GM12878 (cell line): ENCODE measurements at regions not wholly inside any gene's neighbourhood (a gene's known extent, or its start where the extent isn't known, plus 50 kb on each side); places are given as distances from the start of the nearest gene placed in this dataset.

ENCODE experiments used
- ATAC-seq: fragments of 200-7000 bp; cut with Tn5 transposase; 3 replicates; pipeline ENCODE4 v1.9.1; 2020; ENCODE audit warnings: mild to moderate bottlenecking, moderate library complexity
- BruUV-seq: library from RNA; stranded (reverse); fragments of 400-500 nt; replicated peaks from 2 replicates; lab custom pipeline; 2021; lab: Mats Ljungman, UMichigan
- CTCF ChIA-PET: fragments of 300-600 bp; sonication (Branson Sonifier 250); formaldehyde crosslinking; extraction: SDS; loops from one replicate; lab custom pipeline; 2021; ENCODE audit warnings: inconsistent platforms; lab: Yijun Ruan, JAX
- POLR2A ChIA-PET: fragments of 350-600 bp; formaldehyde crosslinking; extraction: SDS; loops from one replicate; lab custom pipeline; 2021; ENCODE audit warnings: inconsistent platforms; lab: Charles Lee
- RAD21 ChIA-PET: fragments of 300-600 bp; sonication (Branson Sonifier 250); formaldehyde crosslinking; loops from one replicate; lab custom pipeline; 2023; ENCODE audit warnings: antibody characterized with exemption; ENCODE audit not compliant: unreplicated experiment; lab: Charles Lee
- SMC1A ChIA-PET: fragments of 300-600 bp; sonication (Branson Sonifier 250); formaldehyde crosslinking; loops from one replicate; lab custom pipeline; 2023; ENCODE audit not compliant: unreplicated experiment, uncharacterized antibody; lab: Charles Lee
- DNase-seq: peaks from one replicate; pipeline ENCODE4 v3.0.0-alpha.2; 2011; ENCODE audit warnings: low read depth, low spot score
- FAIRE-seq: peaks from 3 replicates; lab custom pipeline; 2011; peaks lifted over from hg19 to GRCh38; lab: Jason Lieb, UNC
- H2AFZ ChIP-seq: 2 replicates; pipeline ENCODE4 v1.6.0; 2011; ENCODE audit warnings: low read depth, low read length, control low read depth; ENCODE audit not compliant: control insufficient read depth
- H3K27ac ChIP-seq: 2 replicates; pipeline ENCODE4 v1.5.1; 2011; ENCODE audit warnings: control low read depth; ENCODE audit not compliant: control insufficient read depth, insufficient read depth
- H3K27me3 ChIP-seq, 2 experiments: replicated peaks in 1 of 2; 2 replicates each; pipeline versions ENCODE4 v1.6.0 to v1.6.1; 2011; ENCODE audit warnings: low read length in 1 of 2; ENCODE audit not compliant: control insufficient read depth in 2 of 2, insufficient read depth in 2 of 2
- H3K36me3 ChIP-seq, 2 experiments: 2 replicates each; pipeline ENCODE4 v1.5.1; 2011; ENCODE audit warnings: low read length in 1 of 2; ENCODE audit not compliant: control insufficient read depth in 2 of 2, insufficient read depth in 2 of 2
- H3K4me1 ChIP-seq: 2 replicates; pipeline ENCODE4 v1.6.1; 2011; ENCODE audit warnings: mild to moderate bottlenecking, low read length, moderate library complexity, mixed read lengths; ENCODE audit not compliant: control insufficient read depth, insufficient read depth
- H3K4me2 ChIP-seq: 2 replicates; pipeline ENCODE4 v1.6.0; 2011; ENCODE audit warnings: control low read depth; ENCODE audit not compliant: control insufficient read depth, insufficient read depth
- H3K4me3 ChIP-seq: fragments of 200-600 bp; sonication (generic); 2 replicates; pipeline ENCODE4 v1.5.1; 2016
- H3K79me2 ChIP-seq: 2 replicates; pipeline ENCODE4 v1.6.0; 2011; ENCODE audit warnings: low read length; ENCODE audit not compliant: control insufficient read depth, insufficient read depth
- H3K9ac ChIP-seq: 2 replicates; pipeline ENCODE4 v1.8.0; 2011; ENCODE audit warnings: low read length, control low read depth, mixed read lengths; ENCODE audit not compliant: control insufficient read depth, insufficient read depth
- H3K9me3 ChIP-seq: replicated peaks from 3 replicates; pipeline ENCODE4 v1.5.1; 2011; ENCODE audit warnings: mild to moderate bottlenecking, low read length; ENCODE audit not compliant: control insufficient read depth, insufficient read depth
- H4K20me1 ChIP-seq: 2 replicates; pipeline ENCODE4 v1.6.0; 2011; ENCODE audit not compliant: control insufficient read depth, insufficient read depth
- ATF7 ChIP-seq: fragments of 450-650 bp; IDR thresholded peaks from 2 replicates; pipeline ENCODE4 v1.6.1; 2016; ENCODE audit warnings: low read depth, mild to moderate bottlenecking
- BHLHE40 ChIP-seq, 2 experiments: fragments of 450-650 bp in 1 of 2; IDR thresholded peaks; 2 replicates each; pipeline ENCODE4 v1.6.1; 2011 to 2017; ENCODE audit warnings: low read depth in 2 of 2, borderline replicate concordance in 1 of 2, improper control_type of control experiment in 1 of 2, low read length in 1 of 2, mild to moderate bottlenecking in 1 of 2
- CBX3 ChIP-seq: fragments of 200-600 bp; sonication (generic); IDR thresholded peaks from 2 replicates; pipeline ENCODE4 v1.6.1; 2016; ENCODE audit warnings: low read depth, borderline replicate concordance
- DPF2 ChIP-seq: fragments of 450-650 bp; IDR thresholded peaks from 2 replicates; pipeline ENCODE4 v1.6.1; 2017; ENCODE audit warnings: mild to moderate bottlenecking
- HDAC2 ChIP-seq: fragments of 200-600 bp; sonication (generic); IDR thresholded peaks from 2 replicates; pipeline ENCODE4 v1.6.1; 2017
- NKRF ChIP-seq: fragments of 450-650 bp; conservative IDR thresholded peaks from 2 replicates; pipeline ENCODE4 v1.6.1; 2017; ENCODE audit warnings: mild to moderate bottlenecking, moderate library complexity
- NR2C1 ChIP-seq: fragments of 450-650 bp; IDR thresholded peaks from 2 replicates; pipeline ENCODE4 v1.6.1; 2017; ENCODE audit warnings: antibody characterized with exemption, mild to moderate bottlenecking, moderate library complexity
- NRF1 ChIP-seq: conservative IDR thresholded peaks from 2 replicates; pipeline ENCODE4 v1.6.1; 2011; ENCODE audit warnings: mild to moderate bottlenecking, low read depth, low read length, improper control_type of control experiment
- TCF7 ChIP-seq: IDR thresholded peaks from 2 replicates; pipeline ENCODE4 v1.6.1; 2014; ENCODE audit warnings: antibody characterized with exemption, borderline replicate concordance
- YBX1 ChIP-seq: fragments of 450-650 bp; IDR thresholded peaks from 2 replicates; pipeline ENCODE4 v1.6.1; 2016; ENCODE audit warnings: antibody characterized with exemption
- ZBTB40 ChIP-seq: fragments of 450-650 bp; IDR thresholded peaks from 2 replicates; pipeline ENCODE4 v1.6.1; 2016; ENCODE audit warnings: mild to moderate bottlenecking, moderate library complexity, borderline replicate concordance
- WGBS: methylation state at CpG from one replicate; pipeline ENCODE4 v1.1.6; 2016; ENCODE audit warnings: low lambda C conversion rate; ENCODE audit not compliant: insufficient replicate concordance, insufficient coverage; ENCODE audit errors: missing lambda C conversion rate; 5-methylcytosine and 5-hydroxymethylcytosine counted together
- in situ Hi-C: fragments of 300-500 bp; cut with MboI; formaldehyde crosslinking; loops from 9 replicates; pipeline ENCODE4 v1.14.3; 2018; ENCODE audit warnings: mixed read lengths
- intact Hi-C: fragments of 100-400 bp; cut with micrococcal nuclease; formaldehyde crosslinking; loops from one replicate; pipeline ENCODE4 v1.14.2; 2022; ENCODE audit not compliant: unreplicated experiment
- TF ChIP-seq, protein P1 (sequence below): fragments of 450-650 bp; formaldehyde crosslinking; IDR thresholded peaks from 2 replicates; pipeline ENCODE4 v1.4.0; 2020; ENCODE audit warnings: mild to moderate bottlenecking, moderate library complexity
- TF ChIP-seq, protein P2 (sequence below): IDR thresholded peaks from 2 replicates; pipeline ENCODE4 v1.6.1; 2011; ENCODE audit warnings: borderline replicate concordance, low read depth, mild to moderate bottlenecking, moderate library complexity, mixed read lengths, low read length; ENCODE audit not compliant: insufficient read depth; ENCODE audit errors: extremely low read length

DNA sequence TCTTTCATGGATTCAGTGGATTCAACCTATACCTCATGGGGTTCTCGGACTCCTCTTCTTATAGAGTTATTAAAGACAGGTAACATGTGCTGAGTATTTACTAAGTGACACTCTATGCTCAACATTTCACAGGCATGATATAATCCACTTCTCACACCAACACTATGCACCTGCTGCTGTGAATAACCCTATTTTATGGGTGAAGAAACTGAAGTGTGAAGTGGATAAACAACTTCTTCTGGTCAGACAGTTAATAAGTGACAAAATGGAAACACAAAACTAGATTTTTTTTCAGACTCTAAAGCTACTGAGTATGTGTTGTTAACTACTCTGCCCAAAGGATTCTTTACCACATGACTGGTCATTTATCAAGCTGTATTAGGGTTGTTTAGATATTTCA is 403.5 kb downstream of the DIPK2A start (continued):
- TF ChIP-seq NKRF (no peak), BHLHE40 (IDR thresholded peaks at IDR 0.05; ENCODE audit: borderline replicate concordance in 1 of 2, low read depth in 2 of 2, low read length in 1 of 2) (no peak), NRF1 (no peak), HDAC2 (no peak), DPF2 (no peak), TCF7 (no peak), YBX1 (no peak), CBX3 (no peak)

GRCh38 chr3:144380849-144381248 is 409.2 kb downstream of the DIPK2A start:
- ATAC-seq, result no peak
- no TSS peak for BruUV-seq
- ChIA-PET RAD21 (no interaction called here), CTCF (no interaction called here), SMC1A (no interaction called here), POLR2A (no interaction called here)
- no peak overlapping the region for H3K4me2 ChIP-seq
- H3K36me3 ChIP-seq, result no peaks in the 10 kb centered on the region
- H2AFZ ChIP-seq, result no peak overlapping the region
- H3K4me3 ChIP-seq, result no peak overlapping the region
- 43% methylated on average over 4 of the region's 4 CpGs for WGBS
- DNase-seq, result no peak
- no peaks in the 10 kb centered on the region for H4K20me1 ChIP-seq
- in situ Hi-C loops, result no loop called here
- no peaks in the 10 kb centered on the region for H3K27me3 ChIP-seq
- no peaks in the 10 kb centered on the region for H3K79me2 ChIP-seq
- no peak overlapping the region for H3K27ac ChIP-seq
- intact Hi-C loops, result no loop called here
- H3K9ac ChIP-seq, result no peak overlapping the region
- no peak for FAIRE-seq
- no peaks in the 10 kb centered on the region for H3K4me1 ChIP-seq
- H3K9me3 ChIP-seq, result no peaks in the 10 kb centered on the region
- TF ChIP-seq ATF7 (no peak), ZBTB40 (no peak), NR2C1 (no peak)
- TF ChIP-seq, protein P1, sequence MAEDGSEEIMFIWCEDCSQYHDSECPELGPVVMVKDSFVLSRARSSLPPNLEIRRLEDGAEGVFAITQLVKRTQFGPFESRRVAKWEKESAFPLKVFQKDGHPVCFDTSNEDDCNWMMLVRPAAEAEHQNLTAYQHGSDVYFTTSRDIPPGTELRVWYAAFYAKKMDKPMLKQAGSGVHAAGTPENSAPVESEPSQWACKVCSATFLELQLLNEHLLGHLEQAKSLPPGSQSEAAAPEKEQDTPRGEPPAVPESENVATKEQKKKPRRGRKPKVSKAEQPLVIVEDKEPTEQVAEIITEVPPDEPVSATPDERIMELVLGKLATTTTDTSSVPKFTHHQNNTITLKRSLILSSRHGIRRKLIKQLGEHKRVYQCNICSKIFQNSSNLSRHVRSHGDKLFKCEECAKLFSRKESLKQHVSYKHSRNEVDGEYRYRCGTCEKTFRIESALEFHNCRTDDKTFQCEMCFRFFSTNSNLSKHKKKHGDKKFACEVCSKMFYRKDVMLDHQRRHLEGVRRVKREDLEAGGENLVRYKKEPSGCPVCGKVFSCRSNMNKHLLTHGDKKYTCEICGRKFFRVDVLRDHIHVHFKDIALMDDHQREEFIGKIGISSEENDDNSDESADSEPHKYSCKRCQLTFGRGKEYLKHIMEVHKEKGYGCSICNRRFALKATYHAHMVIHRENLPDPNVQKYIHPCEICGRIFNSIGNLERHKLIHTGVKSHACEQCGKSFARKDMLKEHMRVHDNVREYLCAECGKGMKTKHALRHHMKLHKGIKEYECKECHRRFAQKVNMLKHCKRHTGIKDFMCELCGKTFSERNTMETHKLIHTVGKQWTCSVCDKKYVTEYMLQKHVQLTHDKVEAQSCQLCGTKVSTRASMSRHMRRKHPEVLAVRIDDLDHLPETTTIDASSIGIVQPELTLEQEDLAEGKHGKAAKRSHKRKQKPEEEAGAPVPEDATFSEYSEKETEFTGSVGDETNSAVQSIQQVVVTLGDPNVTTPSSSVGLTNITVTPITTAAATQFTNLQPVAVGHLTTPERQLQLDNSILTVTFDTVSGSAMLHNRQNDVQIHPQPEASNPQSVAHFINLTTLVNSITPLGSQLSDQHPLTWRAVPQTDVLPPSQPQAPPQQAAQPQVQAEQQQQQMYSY, result no peak
- TF ChIP-seq, protein P2, sequence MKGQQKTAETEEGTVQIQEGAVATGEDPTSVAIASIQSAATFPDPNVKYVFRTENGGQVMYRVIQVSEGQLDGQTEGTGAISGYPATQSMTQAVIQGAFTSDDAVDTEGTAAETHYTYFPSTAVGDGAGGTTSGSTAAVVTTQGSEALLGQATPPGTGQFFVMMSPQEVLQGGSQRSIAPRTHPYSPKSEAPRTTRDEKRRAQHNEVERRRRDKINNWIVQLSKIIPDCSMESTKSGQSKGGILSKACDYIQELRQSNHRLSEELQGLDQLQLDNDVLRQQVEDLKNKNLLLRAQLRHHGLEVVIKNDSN, result no peak
